ENCODE measurements at regions not wholly inside any gene's neighbourhood (a gene's known extent, or its start where the extent isn't known, plus 50 kb on each side); places are given as distances from the start of the nearest gene placed in this dataset.

GRCh38 chr9:101792475-101792874 lies 54.0 kb upstream of the GRIN3A start:
- DNase-seq (ENCODE audit: low read depth in 2 of 3, low spot score in 1 of 3): no peak

- DNase-seq (ENCODE audit: low read depth in 2 of 3, low spot score in 1 of 3): peak in 1 of 3 donors; percentile 6
Observed at GRCh38 chr9:101791938-101792337, 53.5 kb upstream of the GRIN3A start.

GRCh38 chr9:101791533-101791932 lies 53.1 kb upstream of the GRIN3A start:
- DNase-seq (ENCODE audit: low read depth in 2 of 3, low spot score in 1 of 3): no peak
